Fibroblast of the conjunctiva (primary cell): ENCODE measurements at regions not wholly inside any gene's neighbourhood (a gene's known extent, or its start where the extent isn't known, plus 50 kb on each side); places are given as distances from the start of the nearest gene placed in this dataset.

ENCODE experiments used
- DNase-seq: peaks from one replicate; pipeline ENCODE4 v3.0.0-alpha.2; 2010; ENCODE audit warnings: low read depth

GRCh38 chr11:69393178-69393832 is 88.2 kb upstream of the LINC01488 start:
- DNase-seq: no peak

GRCh38 chr11:69393865-69394233 is 87.6 kb upstream of the LINC01488 start:
- DNase-seq: no peak

GRCh38 chr11:69394234-69394868 is 87.1 kb upstream of the LINC01488 start:
- no peak for DNase-seq

- no peak for DNase-seq
Measured at GRCh38 chr11:69394869-69395246, 86.6 kb upstream of the LINC01488 start.

- no peak for DNase-seq
Measured at GRCh38 chr11:69395287-69395686, 86.2 kb upstream of the LINC01488 start.

- DNase-seq: no peak
Measured at GRCh38 chr11:69396051-69396947, 85.2 kb upstream of the LINC01488 start.

- DNase-seq: no peak
Measured at GRCh38 chr11:69396948-69397307, 84.5 kb upstream of the LINC01488 start.

GRCh38 chr11:69397732-69398131 is 83.7 kb upstream of the LINC01488 start:
- DNase-seq: no peak

- no peak for DNase-seq
Measured at GRCh38 chr11:69398529-69399492, 82.7 kb upstream of the LINC01488 start.

GRCh38 chr11:69400140-69400539 is 81.3 kb upstream of the LINC01488 start:
- no peak for DNase-seq

- DNase-seq: no peak
Measured at GRCh38 chr11:69400771-69401590, 80.5 kb upstream of the LINC01488 start.

- DNase-seq: no peak
Measured at GRCh38 chr11:69401715-69402114, 79.7 kb upstream of the LINC01488 start.

GRCh38 chr11:69402251-69402887 is 79.1 kb upstream of the LINC01488 start:
- DNase-seq: no peak

GRCh38 chr11:69403556-69404215 is 77.8 kb upstream of the LINC01488 start:
- DNase-seq: no peak

GRCh38 chr11:69406060-69406459 is 75.4 kb upstream of the LINC01488 start:
- DNase-seq: no peak

GRCh38 chr11:69409812-69410645 is 71.4 kb upstream of the LINC01488 start:
- no peak for DNase-seq

- DNase-seq: no peak
Measured at GRCh38 chr11:69411257-69411924, 70.1 kb upstream of the LINC01488 start.

GRCh38 chr11:69413015-69413801 is 68.3 kb upstream of the LINC01488 start:
- no peak for DNase-seq
